OCI-LY7 (cell line): ENCODE measurements at regions not wholly inside any gene's neighbourhood (a gene's known extent, or its start where the extent isn't known, plus 50 kb on each side); places are given as distances from the start of the nearest gene placed in this dataset.

Source experiments
- CTCF ChIP-seq: fragments of 200-600 bp; sonication (generic); conservative IDR thresholded peaks from 2 replicates; pipeline ENCODE4 v1.5.1; 2014; ENCODE audit warnings: mild to moderate bottlenecking, antibody characterized with exemption, low read length, moderate library complexity, mixed read lengths
- EZH2phosphoT487 ChIP-seq: fragments of 200-600 bp; sonication (generic); IDR thresholded peaks from 2 replicates; pipeline ENCODE4 v1.6.1; 2018; ENCODE audit warnings: low read depth, borderline replicate concordance, mild to moderate bottlenecking, mixed run types, antibody characterized with exemption, low read length, moderate library complexity, mixed read lengths

GRCh38 chrX:109939498-109939897 is 63.4 kb upstream of the TMEM164 start:
- TF ChIP-seq CTCF (no peak), EZH2phosphoT487 (no peak)
